ENCODE measurements at regions not wholly inside any gene's neighbourhood (a gene's known extent, or its start where the extent isn't known, plus 50 kb on each side); places are given as distances from the start of the nearest gene placed in this dataset.

DNA sequence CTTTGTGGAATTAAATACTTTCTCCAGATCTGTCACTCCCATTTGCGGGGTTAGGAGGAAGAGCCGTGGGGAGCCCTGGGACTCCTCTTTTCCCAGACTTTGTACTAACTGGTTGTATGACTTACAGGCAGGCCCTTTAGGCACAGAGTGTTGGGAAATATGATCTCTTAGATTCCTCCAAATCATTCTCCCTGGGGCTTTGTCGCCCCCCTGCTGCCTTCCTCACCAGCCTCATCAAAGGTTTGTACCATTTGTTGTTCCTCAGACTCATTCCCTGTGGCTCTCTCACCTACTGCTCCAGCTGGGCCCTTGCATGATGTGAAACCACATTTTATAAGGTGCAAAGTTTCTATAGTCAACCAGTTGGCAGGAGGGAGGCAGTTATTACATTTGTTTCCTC is 56.4 kb downstream of the CRYGS start:
- Histone ChIP-seq H3K4me3 (no peak overlapping the region), H3K27ac (no peak overlapping the region), H3K9me3 (replicated peaks in 1 of 3) (no peaks in the 10 kb centered on the region), H3K36me3 (replicated peaks in 1 of 2) (no peaks in the 10 kb centered on the region), H3K27me3 (no peaks in the 10 kb centered on the region), H3K4me1 (replicated peaks in 1 of 2) (no peaks in the 10 kb centered on the region)
- WGBS, 4 donors: 69 to 86% (median 75%) methylated on average over 3 of the region's 3 CpGs
- no peak for DNase-seq
- no peak for TF ChIP-seq POLR2A (IDR thresholded peaks at IDR 0.05)
- TF ChIP-seq, protein P1, sequence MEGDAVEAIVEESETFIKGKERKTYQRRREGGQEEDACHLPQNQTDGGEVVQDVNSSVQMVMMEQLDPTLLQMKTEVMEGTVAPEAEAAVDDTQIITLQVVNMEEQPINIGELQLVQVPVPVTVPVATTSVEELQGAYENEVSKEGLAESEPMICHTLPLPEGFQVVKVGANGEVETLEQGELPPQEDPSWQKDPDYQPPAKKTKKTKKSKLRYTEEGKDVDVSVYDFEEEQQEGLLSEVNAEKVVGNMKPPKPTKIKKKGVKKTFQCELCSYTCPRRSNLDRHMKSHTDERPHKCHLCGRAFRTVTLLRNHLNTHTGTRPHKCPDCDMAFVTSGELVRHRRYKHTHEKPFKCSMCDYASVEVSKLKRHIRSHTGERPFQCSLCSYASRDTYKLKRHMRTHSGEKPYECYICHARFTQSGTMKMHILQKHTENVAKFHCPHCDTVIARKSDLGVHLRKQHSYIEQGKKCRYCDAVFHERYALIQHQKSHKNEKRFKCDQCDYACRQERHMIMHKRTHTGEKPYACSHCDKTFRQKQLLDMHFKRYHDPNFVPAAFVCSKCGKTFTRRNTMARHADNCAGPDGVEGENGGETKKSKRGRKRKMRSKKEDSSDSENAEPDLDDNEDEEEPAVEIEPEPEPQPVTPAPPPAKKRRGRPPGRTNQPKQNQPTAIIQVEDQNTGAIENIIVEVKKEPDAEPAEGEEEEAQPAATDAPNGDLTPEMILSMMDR (IDR thresholded peaks at IDR 0.05): no peak
- intact Hi-C loops (cut with DNase I): no loop called here

DNA sequence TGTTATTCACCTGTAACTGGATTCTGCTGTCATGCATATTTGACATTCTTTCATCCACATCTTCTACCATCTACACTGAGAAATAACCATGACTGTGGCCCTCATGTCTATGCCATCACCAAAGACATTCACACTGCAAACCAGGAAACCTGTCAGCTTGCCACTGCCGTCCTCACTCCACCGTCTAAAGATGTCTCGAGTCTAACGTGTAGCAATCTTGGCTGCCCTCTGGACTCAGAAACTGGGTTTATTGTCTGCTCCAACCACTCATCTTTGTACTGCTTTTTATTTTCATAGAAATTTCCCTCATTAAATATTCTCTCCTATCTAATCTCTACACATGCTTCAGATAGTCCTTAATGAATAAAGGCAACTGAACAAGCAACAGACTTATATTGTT is 57.1 kb downstream of the CRYGS start:
- Histone ChIP-seq H3K4me1 (replicated peaks in 1 of 2) (no peaks in the 10 kb centered on the region), H3K4me3 (no peak overlapping the region), H3K27ac (no peak overlapping the region), H3K27me3 (no peaks in the 10 kb centered on the region), H3K9me3 (replicated peaks in 1 of 3) (no peaks in the 10 kb centered on the region), H3K36me3 (replicated peaks in 1 of 2) (no peaks in the 10 kb centered on the region)
- 73 to 87% (median 83%) methylated on average over 4 of the region's 4 CpGs for WGBS, 4 donors
- intact Hi-C loops (cut with DNase I): no loop called here
- no peak for TF ChIP-seq POLR2A (IDR thresholded peaks at IDR 0.05)
- TF ChIP-seq, protein P1 (IDR thresholded peaks at IDR 0.05): no peak
- no peak for DNase-seq

DNA sequence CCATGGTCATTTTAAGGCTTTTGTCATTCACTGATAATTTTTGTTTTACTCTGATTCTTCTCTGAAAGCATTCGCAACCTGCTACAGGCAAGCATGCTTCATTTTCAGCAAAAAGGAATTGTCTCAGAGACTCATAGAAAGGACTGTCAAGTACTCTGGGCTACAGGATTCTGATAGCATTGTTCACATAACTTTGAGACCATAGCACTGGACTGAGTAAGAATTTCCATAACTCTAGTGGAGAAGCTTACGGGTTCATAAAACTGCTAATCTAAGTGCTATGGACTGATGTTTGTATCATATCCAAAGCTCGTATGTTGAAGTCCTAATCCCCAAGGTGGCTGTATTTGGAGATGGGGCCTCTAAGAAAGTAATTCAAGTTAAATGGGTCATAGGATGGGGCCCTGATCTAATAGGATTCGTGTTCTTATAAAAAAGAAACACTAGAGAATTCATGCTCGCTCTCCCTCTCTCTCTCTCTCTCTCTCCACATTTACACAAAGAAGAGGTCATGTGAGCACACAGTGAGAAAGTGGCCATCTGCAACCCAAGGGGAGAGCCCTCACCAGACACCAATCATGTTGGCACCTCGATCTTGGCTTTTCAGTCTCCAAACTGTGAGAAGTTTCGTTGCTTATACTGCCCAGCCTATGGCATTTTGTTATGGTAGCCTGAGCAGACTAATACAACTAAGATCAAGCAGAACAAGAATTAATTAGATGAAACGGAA is 60.4 kb downstream of the CRYGS start:
- DNase-seq: no peak
- Histone ChIP-seq H3K9me3 (replicated peaks in 1 of 3) (no peaks in the 10 kb centered on the region), H3K27me3 (no peaks in the 10 kb centered on the region), H3K36me3 (replicated peaks in 1 of 2) (no peaks in the 10 kb centered on the region), H3K4me3 (no peak overlapping the region), H3K4me1 (replicated peaks in 1 of 2) (no peaks in the 10 kb centered on the region), H3K27ac (no peak overlapping the region)
- TF ChIP-seq, protein P1 (IDR thresholded peaks at IDR 0.05): no peak
- no peak for TF ChIP-seq POLR2A (IDR thresholded peaks at IDR 0.05)
- WGBS, 4 donors: 67 to 84% (median 77%) methylated on average over 8 of the region's 8 CpGs
- intact Hi-C loops (cut with DNase I): no loop called here

DNA sequence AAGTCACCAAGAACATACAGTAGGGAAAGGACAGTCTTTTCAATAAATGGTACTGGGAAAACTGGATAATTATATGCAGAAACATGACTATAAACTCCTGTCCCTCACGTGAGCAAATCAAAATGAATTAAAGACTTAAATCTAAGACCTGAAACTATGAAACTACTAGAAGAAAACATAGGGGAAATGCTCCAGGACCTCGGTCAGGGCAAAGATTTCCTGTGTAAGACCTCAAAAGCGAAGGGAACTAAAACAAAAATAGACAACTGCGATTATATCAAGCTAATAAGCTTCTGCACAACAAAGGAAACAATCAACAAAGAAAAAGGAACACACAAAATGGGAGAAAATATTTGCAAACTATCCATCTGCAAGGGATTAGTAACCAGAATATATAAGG is 62.7 kb downstream of the CRYGS start:
- Histone ChIP-seq H3K4me3 (no peak overlapping the region), H3K4me1 (replicated peaks in 1 of 2) (no peaks in the 10 kb centered on the region), H3K9me3 (replicated peaks in 1 of 3) (no peaks in the 10 kb centered on the region), H3K27me3 (no peaks in the 10 kb centered on the region), H3K27ac (no peak overlapping the region), H3K36me3 (replicated peaks in 1 of 2) (no peaks in the 10 kb centered on the region)
- intact Hi-C loops (cut with DNase I): no loop called here
- DNase-seq: no peak
- 55 to 66% (median 60%) methylated on average over 4 of the region's 4 CpGs for WGBS, 4 donors
- TF ChIP-seq, protein P1 (IDR thresholded peaks at IDR 0.05): no peak
- no peak for TF ChIP-seq POLR2A (IDR thresholded peaks at IDR 0.05)

Measured in adrenal gland (tissue), 9 donors.